Keratinocyte (primary cell): ENCODE measurements at regions not wholly inside any gene's neighbourhood (a gene's known extent, or its start where the extent isn't known, plus 50 kb on each side); places are given as distances from the start of the nearest gene placed in this dataset.

Experiments
- CTCF ChIP-seq, 3 experiments: IDR thresholded peaks in 1 of 3; conservative IDR thresholded peaks in 1 of 3; optimal IDR thresholded peaks in 1 of 3; 2 replicates in 2 of 3; 3 replicates in 1 of 3; pipeline versions ENCODE3 to v1.5.1; 2011; ENCODE audit warnings: low read length in 3 of 3, mild to moderate bottlenecking in 3 of 3, moderate library complexity in 2 of 3, control low read depth in 1 of 3, inconsistent platforms in 1 of 3; ENCODE audit not compliant: insufficient read depth in 2 of 3; ENCODE audit errors: extremely low read depth in 1 of 3
- EZH2 ChIP-seq: IDR thresholded peaks from one replicate; pipeline ENCODE4 v1.6.1; 2012; ENCODE audit warnings: inconsistent platforms, mild to moderate bottlenecking, low read length, moderate library complexity

GRCh38 chr1:56146449-56146848, 432.9 kb downstream of the PLPP3 start:
- no peak for TF ChIP-seq CTCF (optimal IDR thresholded peaks at IDR 0.05 in 1 of 3, IDR thresholded peaks at IDR 0.05 in 1 of 3, conservative IDR thresholded peaks at IDR 0.05 in 1 of 3; ENCODE audit: extremely low read depth in 1 of 3, insufficient read depth in 2 of 3, low read length in 3 of 3)
- no peak for TF ChIP-seq EZH2
